ENCODE measurements at regions not wholly inside any gene's neighbourhood (a gene's known extent, or its start where the extent isn't known, plus 50 kb on each side); places are given as distances from the start of the nearest gene placed in this dataset.

DNA sequence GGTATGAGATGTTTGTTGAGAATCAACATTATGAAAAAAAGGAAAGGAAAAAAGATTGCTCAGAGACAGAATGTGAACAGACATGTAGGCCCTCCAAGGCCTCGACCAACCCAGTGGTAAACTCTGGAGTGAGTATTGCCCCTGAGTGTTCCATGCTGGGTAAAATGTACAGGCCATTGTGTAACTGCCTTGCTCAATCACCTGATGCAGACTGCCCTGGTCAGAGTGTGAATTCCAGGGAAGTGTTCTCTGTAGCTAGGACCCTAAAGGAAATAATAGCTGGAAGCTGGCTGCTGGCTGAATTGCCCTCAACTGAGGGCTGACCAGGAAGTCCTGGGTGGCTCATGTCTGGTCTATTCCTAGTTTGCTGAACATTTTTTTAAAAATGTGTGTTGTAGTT lies 1081.4 kb upstream of the LRFN5 start (continued):
- TF ChIP-seq, protein P1, sequence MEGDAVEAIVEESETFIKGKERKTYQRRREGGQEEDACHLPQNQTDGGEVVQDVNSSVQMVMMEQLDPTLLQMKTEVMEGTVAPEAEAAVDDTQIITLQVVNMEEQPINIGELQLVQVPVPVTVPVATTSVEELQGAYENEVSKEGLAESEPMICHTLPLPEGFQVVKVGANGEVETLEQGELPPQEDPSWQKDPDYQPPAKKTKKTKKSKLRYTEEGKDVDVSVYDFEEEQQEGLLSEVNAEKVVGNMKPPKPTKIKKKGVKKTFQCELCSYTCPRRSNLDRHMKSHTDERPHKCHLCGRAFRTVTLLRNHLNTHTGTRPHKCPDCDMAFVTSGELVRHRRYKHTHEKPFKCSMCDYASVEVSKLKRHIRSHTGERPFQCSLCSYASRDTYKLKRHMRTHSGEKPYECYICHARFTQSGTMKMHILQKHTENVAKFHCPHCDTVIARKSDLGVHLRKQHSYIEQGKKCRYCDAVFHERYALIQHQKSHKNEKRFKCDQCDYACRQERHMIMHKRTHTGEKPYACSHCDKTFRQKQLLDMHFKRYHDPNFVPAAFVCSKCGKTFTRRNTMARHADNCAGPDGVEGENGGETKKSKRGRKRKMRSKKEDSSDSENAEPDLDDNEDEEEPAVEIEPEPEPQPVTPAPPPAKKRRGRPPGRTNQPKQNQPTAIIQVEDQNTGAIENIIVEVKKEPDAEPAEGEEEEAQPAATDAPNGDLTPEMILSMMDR (IDR thresholded peaks at IDR 0.05): no peak
- TF ChIP-seq RAD21 (IDR thresholded peaks at IDR 0.05; ENCODE audit: low read length): no peak

DNA sequence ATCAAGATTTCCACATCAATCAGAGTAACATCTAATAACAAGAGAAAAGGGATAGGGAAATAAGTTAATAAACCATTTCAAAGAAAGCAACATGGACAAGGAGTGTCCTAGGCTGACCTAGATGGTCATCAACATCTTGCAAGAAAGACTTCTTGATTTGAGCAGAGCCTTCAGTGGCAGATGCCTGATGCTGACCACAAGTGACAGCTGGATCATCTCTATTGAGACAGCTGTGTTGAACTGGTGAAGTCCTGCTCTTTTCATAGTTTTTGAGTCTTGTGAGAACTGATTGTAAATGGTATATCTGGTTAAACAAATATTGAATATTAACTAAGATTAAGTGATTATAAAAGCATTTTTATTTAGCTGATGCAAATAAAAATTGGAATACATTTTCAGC lies 1083.6 kb upstream of the LRFN5 start:
- CTCF ChIA-PET: no interaction called here
- Histone ChIP-seq H3K9me2 (no peaks in the 10 kb centered on the region), H3K27me3 (ENCODE audit: insufficient read depth) (no peaks in the 10 kb centered on the region), H3K9ac (no peak overlapping the region), H3F3A (replicated peaks; ENCODE audit: insufficient read depth) (no peaks in the 10 kb centered on the region), H3K4me2 (no peak overlapping the region), H3K4me1 (ENCODE audit: control insufficient read depth in 1 of 2, insufficient read depth in 2 of 2, low read depth in 1 of 2, low read length in 1 of 2) (no peaks in the 10 kb centered on the region), H3K27ac (ENCODE audit: low read depth in 2 of 2, low read length in 1 of 2) (no peak overlapping the region), H3K36me3 (replicated peaks in 1 of 2; ENCODE audit: control insufficient read depth in 1 of 2, insufficient read depth in 2 of 2, low read length in 1 of 2) (no peaks in the 10 kb centered on the region), H4K20me1 (ENCODE audit: insufficient read depth) (no peaks in the 10 kb centered on the region), H3K9me3 (no peaks in the 10 kb centered on the region), H2AFZ (ENCODE audit: low read depth) (no peak overlapping the region), H3K4me3 (ENCODE audit: low read depth in 2 of 2, low read length in 1 of 2) (no peak overlapping the region), H3K79me2 (ENCODE audit: insufficient read depth) (no peaks in the 10 kb centered on the region)
- POLR2A ChIA-PET: no interaction called here
- no peak for DNase-seq
- TF ChIP-seq, protein P1 (IDR thresholded peaks at IDR 0.05): no peak
- TF ChIP-seq GATA2 (CRISPR knock-in tag; IDR thresholded peaks at IDR 0.05) (no peak), YY1 (IDR thresholded peaks at IDR 0.05; ENCODE audit: low read depth) (no peak), MEF2A (IDR thresholded peaks at IDR 0.05; ENCODE audit: borderline replicate concordance, low read depth) (no peak), SMC3 (IDR thresholded peaks at IDR 0.05; ENCODE audit: low read depth, low read length) (no peak), JUND (IDR thresholded peaks at IDR 0.05) (no peak), MXI1 (IDR thresholded peaks at IDR 0.05; ENCODE audit: low read depth, low read length) (no peak), TAF1 (IDR thresholded peaks at IDR 0.05; ENCODE audit: borderline replicate concordance, low read depth, low read length) (no peak), RCOR1 (IDR thresholded peaks at IDR 0.05; ENCODE audit: low read length) (no peak), NRF1 (IDR thresholded peaks at IDR 0.05; ENCODE audit: low read depth, low read length) (no peak), CHD2 (IDR thresholded peaks at IDR 0.05; ENCODE audit: low read length, partially characterized antibody) (no peak), RXRA (IDR thresholded peaks at IDR 0.05; ENCODE audit: borderline replicate concordance, low read depth) (no peak), TCF12 (IDR thresholded peaks at IDR 0.05) (no peak), POLR2AphosphoS5 (IDR thresholded peaks at IDR 0.05; ENCODE audit: low read depth, low read length) (no peak), GABPA (IDR thresholded peaks at IDR 0.05; ENCODE audit: low read depth) (no peak), FOSL2 (IDR thresholded peaks at IDR 0.05; ENCODE audit: borderline replicate concordance, low read depth) (no peak), SIN3A (IDR thresholded peaks at IDR 0.05; ENCODE audit: borderline replicate concordance, low read depth, low read length) (no peak)
- TF ChIP-seq, protein P2, sequence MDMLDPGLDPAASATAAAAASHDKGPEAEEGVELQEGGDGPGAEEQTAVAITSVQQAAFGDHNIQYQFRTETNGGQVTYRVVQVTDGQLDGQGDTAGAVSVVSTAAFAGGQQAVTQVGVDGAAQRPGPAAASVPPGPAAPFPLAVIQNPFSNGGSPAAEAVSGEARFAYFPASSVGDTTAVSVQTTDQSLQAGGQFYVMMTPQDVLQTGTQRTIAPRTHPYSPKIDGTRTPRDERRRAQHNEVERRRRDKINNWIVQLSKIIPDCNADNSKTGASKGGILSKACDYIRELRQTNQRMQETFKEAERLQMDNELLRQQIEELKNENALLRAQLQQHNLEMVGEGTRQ (IDR thresholded peaks at IDR 0.05; ENCODE audit: borderline replicate concordance, low read depth, low read length): no peak
- TF ChIP-seq, protein P3, sequence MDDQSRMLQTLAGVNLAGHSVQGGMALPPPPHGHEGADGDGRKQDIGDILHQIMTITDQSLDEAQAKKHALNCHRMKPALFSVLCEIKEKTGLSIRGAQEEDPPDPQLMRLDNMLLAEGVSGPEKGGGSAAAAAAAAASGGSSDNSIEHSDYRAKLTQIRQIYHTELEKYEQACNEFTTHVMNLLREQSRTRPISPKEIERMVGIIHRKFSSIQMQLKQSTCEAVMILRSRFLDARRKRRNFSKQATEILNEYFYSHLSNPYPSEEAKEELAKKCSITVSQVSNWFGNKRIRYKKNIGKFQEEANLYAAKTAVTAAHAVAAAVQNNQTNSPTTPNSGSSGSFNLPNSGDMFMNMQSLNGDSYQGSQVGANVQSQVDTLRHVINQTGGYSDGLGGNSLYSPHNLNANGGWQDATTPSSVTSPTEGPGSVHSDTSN (IDR thresholded peaks at IDR 0.05): no peak
- TF ChIP-seq, protein P4, sequence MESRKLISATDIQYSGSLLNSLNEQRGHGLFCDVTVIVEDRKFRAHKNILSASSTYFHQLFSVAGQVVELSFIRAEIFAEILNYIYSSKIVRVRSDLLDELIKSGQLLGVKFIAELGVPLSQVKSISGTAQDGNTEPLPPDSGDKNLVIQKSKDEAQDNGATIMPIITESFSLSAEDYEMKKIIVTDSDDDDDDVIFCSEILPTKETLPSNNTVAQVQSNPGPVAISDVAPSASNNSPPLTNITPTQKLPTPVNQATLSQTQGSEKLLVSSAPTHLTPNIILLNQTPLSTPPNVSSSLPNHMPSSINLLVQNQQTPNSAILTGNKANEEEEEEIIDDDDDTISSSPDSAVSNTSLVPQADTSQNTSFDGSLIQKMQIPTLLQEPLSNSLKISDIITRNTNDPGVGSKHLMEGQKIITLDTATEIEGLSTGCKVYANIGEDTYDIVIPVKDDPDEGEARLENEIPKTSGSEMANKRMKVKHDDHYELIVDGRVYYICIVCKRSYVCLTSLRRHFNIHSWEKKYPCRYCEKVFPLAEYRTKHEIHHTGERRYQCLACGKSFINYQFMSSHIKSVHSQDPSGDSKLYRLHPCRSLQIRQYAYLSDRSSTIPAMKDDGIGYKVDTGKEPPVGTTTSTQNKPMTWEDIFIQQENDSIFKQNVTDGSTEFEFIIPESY (IDR thresholded peaks at IDR 0.05; ENCODE audit: borderline replicate concordance, low read depth): no peak
